Brain microvascular endothelial cell (primary cell): ENCODE measurements at regions not wholly inside any gene's neighbourhood (a gene's known extent, or its start where the extent isn't known, plus 50 kb on each side); places are given as distances from the start of the nearest gene placed in this dataset.

Experiments used
- DNase-seq: peaks from one replicate; pipeline ENCODE4 v3.0.0-alpha.2; 2020
- H3K27ac ChIP-seq: fragments of 250-450 bp; sonication (Bioruptor Pico); 2 replicates; pipeline ENCODE4 v1.5.1; 2020; ENCODE audit warnings: mild to moderate bottlenecking, moderate library complexity
- H3K27me3 ChIP-seq: fragments of 250-450 bp; sonication (Bioruptor Pico); replicated peaks from 2 replicates; pipeline ENCODE4 v1.5.1; 2020; ENCODE audit warnings: mild to moderate bottlenecking
- H3K36me3 ChIP-seq: fragments of 250-450 bp; sonication (Bioruptor Pico); replicated peaks from 2 replicates; pipeline ENCODE4 v1.5.1; 2020; ENCODE audit warnings: mild to moderate bottlenecking
- H3K4me3 ChIP-seq: 2 replicates; pipeline ENCODE4 v1.5.1; 2011; ENCODE audit warnings: low read depth, mild to moderate bottlenecking, control low read depth, low read length, moderate library complexity
- in situ Hi-C: cut with HindIII; loops from 2 replicates; pipeline ENCODE4 v1.10.0; 2017; ENCODE audit warnings: low sequenced_read_pairs, low pct_ligation_motif_present
- TF ChIP-seq, protein P1 (sequence below): IDR thresholded peaks from 2 replicates; pipeline ENCODE4 v1.5.1; 2011; ENCODE audit warnings: low read depth, mild to moderate bottlenecking, moderate library complexity, low read length, control low read depth, inconsistent platforms; ENCODE audit errors: missing control alignments

DNA sequence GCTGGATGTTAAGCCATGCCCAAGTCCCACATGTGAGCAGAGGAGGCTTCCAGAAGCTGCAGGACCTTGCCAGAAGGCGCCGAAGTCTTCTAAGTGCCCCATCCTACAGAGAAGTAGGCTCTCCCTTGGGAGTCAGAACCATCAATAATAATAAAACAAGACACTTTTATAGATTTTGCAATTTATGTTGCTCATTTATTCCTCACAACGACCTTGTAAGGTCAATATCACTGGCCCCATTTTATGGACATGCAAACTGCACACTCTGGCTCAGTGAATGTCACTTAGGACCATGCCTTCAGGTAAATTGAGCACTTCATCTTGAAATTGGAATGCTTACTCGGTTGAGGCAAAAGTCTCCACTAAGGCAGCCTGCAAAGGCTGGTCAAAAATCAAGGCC, 170.4 kb downstream of the BCOR start:
- no peak for DNase-seq
- Histone ChIP-seq H3K27me3 (no peaks in the 10 kb centered on the region), H3K4me3 (no peak overlapping the region), H3K27ac (no peak overlapping the region), H3K36me3 (no peaks in the 10 kb centered on the region)
- in situ Hi-C loops: no loop called here
- TF ChIP-seq, protein P1, sequence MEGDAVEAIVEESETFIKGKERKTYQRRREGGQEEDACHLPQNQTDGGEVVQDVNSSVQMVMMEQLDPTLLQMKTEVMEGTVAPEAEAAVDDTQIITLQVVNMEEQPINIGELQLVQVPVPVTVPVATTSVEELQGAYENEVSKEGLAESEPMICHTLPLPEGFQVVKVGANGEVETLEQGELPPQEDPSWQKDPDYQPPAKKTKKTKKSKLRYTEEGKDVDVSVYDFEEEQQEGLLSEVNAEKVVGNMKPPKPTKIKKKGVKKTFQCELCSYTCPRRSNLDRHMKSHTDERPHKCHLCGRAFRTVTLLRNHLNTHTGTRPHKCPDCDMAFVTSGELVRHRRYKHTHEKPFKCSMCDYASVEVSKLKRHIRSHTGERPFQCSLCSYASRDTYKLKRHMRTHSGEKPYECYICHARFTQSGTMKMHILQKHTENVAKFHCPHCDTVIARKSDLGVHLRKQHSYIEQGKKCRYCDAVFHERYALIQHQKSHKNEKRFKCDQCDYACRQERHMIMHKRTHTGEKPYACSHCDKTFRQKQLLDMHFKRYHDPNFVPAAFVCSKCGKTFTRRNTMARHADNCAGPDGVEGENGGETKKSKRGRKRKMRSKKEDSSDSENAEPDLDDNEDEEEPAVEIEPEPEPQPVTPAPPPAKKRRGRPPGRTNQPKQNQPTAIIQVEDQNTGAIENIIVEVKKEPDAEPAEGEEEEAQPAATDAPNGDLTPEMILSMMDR: no peak

DNA sequence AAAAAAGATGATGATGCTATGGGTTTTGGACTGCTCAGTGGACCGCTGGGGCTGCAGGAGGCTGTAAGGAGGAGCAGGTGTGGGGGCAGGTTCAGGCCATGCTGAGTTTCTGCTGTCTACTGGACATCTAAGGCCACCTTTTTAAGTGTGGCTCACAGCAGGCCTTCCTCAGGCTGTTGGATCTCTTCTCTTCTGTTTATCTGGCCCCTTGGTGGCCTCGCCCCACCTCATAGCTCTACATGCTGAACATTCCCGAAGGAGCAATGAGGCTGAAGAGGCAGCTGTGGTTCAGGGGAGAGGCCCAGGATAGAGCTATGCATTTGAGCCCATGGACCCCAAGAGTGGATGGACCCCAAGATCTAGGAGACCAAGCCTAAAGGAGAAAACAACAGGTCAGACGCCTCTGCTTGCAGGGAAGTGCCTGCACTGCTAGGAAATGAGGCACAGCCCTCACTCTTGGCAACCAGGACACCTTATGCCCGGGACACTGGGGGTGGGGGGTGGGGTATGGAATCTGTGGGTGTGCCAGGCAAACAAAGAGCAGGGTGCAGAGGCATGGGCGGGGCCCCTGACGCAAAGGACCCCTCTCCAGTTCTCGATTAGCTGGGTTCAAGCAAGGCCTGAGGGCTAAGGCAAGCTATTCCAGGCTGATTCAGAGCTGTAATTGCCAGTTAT, 168.9 kb downstream of the BCOR start:
- no peaks in the 10 kb centered on the region for H3K27me3 ChIP-seq
- TF ChIP-seq, protein P1: no peak
- H3K27ac ChIP-seq: no peak overlapping the region
- in situ Hi-C loops: no loop called here
- H3K36me3 ChIP-seq: no peaks in the 10 kb centered on the region
- DNase-seq: no peak
- H3K4me3 ChIP-seq: no peak overlapping the region

DNA sequence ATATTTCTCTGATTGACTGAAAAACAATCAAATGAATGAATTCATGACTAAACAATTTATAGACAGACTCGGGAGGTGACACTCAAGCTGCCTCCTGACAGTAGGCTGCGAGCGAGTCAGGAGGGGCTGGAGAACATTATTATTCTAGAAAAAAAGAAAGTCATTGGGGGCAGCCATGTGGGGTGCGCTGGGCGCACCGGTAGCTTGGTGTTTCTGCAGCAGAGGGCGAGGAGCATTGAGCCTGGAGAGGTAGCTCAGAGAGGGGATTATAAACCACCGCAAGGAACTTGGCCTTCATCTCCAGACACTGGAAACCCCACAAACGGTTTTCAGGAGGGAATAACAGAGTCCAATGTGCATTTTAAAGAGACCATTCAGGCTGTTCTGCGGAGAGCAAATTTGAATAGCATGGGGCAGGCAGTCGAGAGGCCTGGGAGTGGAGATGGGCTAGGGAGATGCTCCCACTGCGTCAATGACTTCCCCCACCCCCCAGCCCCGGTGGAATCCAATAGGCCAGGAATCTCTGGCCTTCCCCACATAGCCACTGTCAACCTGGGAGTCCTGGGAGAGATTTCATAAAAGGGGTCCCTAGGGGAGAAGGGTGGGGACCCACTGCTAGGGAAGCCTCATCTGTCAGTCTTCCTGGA, 168.3 kb downstream of the BCOR start:
- H3K27me3 ChIP-seq: no peaks in the 10 kb centered on the region
- H3K27ac ChIP-seq: no peak overlapping the region
- H3K36me3 ChIP-seq: no peaks in the 10 kb centered on the region
- no peak for DNase-seq
- H3K4me3 ChIP-seq: no peak overlapping the region
- in situ Hi-C loops: no loop called here
- TF ChIP-seq, protein P1: no peak

DNA sequence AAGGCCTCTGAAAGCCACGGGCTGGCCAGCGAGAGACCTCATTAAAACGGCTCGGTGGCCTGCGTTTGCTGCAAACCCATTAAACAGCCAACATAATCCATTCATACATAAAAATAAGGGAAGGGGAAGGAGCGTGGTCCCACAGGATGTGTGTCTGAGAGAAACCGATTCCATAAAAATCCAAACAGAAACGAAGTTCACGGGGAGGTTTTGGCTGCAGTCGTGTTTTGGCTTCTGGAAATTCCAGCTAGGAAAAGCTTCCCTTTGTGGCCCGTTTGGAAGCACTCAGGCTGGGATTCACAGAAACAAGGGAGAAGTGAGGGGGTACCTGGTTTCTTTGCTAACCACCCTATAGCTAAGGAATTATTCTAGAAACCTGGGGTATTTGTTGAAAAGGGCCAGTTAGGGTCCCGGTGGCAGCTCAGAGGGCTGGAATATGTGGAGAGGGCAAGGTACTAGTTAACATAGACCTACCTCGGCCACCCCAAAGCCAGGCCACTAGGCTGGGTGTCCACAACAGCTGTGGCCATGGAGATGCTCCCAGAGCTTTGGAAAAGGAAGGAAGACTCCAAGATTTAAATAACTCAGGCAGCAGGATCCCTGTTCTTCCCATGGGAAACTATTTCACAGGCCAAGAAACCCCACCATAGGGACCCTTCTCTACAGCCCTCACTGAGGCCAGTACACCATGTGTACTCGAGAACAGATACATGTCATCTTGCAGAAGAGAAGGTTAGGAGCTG, 166.8 kb downstream of the BCOR start:
- Histone ChIP-seq H3K27ac (no peak overlapping the region), H3K27me3 (no peaks in the 10 kb centered on the region), H3K36me3 (no peaks in the 10 kb centered on the region), H3K4me3 (no peak overlapping the region)
- in situ Hi-C loops: no loop called here
- TF ChIP-seq, protein P1: no peak
- DNase-seq: no peak

DNA sequence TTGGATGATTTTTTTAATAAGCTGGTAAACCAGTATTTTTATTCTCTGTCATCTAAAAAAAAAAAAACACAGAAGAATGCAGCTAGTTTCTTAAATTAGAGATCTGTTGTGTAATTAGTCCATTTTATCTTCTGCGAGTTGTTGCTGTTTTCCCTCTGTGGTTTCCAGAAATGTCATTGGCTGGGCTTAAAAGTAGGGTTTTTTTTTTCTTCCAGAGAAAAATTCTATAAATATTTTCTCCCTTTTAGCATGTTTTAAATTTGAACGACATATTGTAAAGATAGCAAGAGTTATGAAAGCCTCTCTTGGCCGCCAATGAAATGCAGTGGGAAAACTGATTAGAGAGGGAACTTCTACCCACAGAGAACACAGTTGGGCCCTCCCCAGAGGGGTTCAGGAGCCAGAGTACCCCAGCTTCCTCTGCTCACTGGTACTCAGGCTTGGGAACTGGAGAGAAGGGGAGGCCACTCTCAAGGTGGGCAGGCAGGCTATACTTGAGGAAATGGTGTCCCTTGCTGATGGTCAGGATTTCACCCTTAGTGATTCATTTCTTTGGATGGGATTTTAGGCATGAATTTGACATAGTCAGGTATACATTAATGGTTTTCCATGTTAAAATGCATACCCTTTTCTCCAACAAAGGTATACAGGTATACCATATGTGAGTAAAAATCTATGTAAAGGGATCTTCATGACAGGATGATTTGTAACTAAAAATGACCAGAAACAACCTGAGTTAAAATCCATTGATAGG, 166.1 kb downstream of the BCOR start:
- Histone ChIP-seq H3K36me3 (no peaks in the 10 kb centered on the region), H3K4me3 (no peak overlapping the region), H3K27me3 (no peaks in the 10 kb centered on the region), H3K27ac (no peak overlapping the region)
- DNase-seq: no peak
- TF ChIP-seq, protein P1: no peak
- in situ Hi-C loops: no loop called here
